ENCODE measurements at regions not wholly inside any gene's neighbourhood (a gene's known extent, or its start where the extent isn't known, plus 50 kb on each side); places are given as distances from the start of the nearest gene placed in this dataset.
"Not testable (repeated sequence)": the region's sequence is repeated elsewhere in the genome, so short reads cannot be mapped to it uniquely, and the experiment has no call there.

DNA sequence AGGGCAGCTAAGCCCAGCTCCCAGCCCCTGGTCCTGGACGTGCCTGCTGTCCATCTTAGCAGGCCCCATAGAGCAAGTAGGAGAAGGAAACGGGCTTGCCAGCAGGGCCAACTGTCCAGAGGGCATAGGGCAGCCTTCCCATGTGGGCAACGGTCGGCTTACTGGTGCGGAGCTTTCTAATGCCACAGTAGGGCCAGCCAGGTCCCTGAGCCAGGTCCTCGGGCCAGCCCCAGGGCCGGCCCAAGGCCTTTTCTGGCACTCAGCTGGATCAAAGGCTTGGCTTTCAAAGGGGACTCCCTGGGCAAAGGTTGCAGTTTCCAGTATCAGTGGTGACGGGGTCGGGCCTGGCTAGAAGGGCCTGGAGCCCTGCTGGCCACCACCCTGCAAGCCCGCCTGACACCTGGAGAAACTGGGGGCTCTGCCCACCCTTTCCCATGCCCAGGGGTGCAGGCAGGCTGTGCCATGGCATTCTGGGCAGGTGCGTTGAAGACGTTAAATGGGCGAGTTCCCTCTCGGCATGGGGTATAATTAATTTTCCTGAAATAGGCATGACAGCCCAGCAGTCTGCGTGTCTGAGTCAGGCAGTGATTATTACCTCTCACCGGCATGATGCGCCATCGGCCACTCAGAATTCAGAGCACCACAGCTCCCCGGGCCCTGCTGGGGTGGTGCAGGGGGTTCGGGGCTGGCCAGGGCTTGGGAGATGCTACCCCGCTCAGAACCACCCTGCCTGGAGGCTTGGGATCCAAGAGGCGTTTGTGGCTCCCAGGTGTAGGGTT, 4387.3 kb upstream of the TPTE start:
- not testable (repeated sequence) for DNase-seq (ENCODE audit: low spot score)

- DNase-seq (ENCODE audit: low spot score): not testable (repeated sequence)
These were observed 4384.7 kb upstream of the TPTE start for GRCh38 chr21:6136732-6137131.

- not testable (repeated sequence) for DNase-seq (ENCODE audit: low spot score)
These were observed 4382.9 kb upstream of the TPTE start for GRCh38 chr21:6138244-6139136.

- not testable (repeated sequence) for DNase-seq (ENCODE audit: low spot score)
These were observed 4382.1 kb upstream of the TPTE start for GRCh38 chr21:6139331-6139730.

DNA sequence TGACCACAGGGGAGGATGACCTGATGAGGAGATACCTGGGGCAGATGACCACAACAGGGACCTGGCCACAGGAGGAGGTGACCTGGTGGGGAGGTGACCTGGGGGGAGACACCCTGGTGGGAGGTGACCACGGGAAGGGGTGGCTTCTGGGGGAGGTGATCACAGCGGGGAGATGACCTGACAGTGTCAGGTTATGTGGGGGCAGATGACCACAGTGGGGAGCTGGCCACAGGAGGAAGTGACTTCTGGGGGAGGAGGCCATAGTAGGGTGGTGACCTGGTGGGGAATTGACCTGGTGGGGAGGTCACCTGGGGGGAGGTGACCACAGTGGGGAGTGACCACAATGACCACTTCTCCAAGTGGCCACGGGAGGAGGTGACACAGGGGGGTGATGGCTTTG, 4381.5 kb upstream of the TPTE start:
- DNase-seq (ENCODE audit: low spot score): not testable (repeated sequence)

- DNase-seq (ENCODE audit: low spot score): not testable (repeated sequence)
These were observed 4380.8 kb upstream of the TPTE start for GRCh38 chr21:6140467-6141137.

DNA sequence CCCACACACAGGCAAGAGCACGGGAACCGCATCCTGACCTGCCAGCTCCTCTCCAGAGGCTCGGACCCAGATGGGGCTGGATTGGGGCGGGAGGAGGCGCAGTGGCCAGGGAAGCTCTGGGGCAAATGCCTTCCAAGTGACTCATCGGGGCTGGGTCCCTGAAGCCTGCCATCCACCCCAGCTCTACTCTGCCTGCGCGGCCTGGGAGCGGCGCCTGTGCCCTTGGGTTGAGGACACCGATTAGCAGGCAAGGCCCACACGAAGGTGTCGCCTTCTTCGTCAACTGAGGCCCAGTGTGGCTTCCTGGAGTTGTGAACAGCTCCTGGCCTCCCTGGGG, 4380.3 kb upstream of the TPTE start:
- not testable (repeated sequence) for DNase-seq (ENCODE audit: low spot score)

DNA sequence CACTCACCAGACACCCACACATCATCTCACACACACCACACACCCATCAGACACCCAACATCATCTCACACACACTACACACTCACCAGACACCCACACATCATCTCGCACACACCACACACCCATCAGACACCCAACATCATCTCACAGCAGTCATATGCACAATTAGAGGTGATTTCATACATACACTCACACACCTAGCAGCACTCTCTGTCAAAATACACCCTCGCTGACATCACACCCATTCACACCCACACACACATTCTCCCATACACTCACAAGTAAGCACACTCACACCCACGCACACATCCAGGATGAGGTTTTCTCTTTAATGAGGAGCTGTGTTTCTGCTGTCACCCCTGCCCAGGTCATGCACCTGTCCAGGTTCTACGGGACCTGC, 4368.2 kb upstream of the TPTE start:
- DNase-seq (ENCODE audit: low spot score): not testable (repeated sequence)

DNA sequence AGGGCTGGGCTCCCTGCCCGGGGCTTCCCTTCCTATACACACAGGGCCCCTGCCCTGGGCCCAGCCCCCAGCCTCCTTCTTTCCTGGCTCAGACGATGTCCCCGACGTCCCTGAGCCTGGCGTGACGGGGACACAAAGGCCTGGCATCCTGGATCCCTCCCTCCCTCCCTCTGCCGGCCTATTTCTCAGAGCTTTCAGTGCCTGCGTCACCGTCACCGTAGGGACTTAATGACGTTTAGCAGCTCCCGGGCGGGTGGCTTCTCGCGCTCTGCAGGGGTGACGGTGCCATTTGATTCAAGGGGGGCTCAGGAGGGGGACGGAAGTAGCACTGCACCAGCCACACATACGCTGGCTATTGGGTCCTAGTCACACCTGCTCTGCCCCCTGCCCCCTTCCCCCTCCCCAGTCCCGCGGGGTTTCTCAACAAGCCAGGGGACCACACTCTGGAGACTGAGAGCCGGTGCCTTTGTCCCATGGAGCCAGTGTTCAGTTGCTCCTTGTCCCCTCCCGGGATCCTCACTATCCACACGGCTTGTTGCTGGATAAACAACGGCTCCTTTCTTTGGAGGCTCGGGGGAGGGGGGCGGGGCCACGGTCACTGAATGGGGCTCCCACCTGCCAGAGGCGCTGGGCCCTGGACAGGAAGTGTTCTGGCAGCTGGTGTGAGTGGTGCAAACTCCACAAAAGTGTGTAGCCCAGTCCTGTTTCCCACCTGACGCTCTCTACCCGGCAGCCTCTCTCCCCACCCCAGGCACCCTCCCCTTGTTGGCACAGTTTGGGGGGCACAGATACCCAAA, 4366.7 kb upstream of the TPTE start:
- DNase-seq (ENCODE audit: low spot score): not testable (repeated sequence)

DNA sequence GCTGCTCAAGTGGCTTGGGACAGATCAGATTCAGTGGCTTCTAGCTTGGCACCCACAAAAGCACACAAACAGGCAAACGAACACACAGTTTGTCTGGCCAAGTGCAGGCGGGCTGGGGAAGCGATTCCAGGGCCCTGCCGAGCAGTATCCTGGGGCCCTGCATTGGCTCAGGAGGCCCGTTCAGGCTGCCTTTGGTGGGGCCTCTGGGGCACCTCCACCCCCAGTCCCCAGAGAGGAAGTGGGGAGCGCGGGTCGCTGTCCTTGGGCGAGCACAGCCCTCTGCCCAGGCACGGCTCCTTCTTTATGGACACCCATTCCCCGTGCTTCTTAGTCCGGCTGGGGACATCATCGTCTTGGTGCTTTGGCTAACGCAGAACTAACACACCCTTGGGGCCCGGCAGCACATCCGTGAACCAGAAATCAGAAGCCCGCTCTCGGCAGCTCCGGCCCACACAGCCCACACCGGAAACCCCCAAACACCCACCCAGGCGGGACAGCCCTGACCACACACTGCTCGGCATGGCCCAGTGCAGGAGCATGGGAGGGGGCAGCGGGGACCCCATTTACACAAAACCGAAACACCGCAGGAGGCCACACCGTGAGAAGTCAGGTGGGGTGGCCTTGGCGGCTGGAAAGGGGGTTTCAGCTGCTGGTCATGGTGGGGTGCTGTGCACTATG, 4364.5 kb upstream of the TPTE start:
- not testable (repeated sequence) for DNase-seq (ENCODE audit: low spot score)

DNA sequence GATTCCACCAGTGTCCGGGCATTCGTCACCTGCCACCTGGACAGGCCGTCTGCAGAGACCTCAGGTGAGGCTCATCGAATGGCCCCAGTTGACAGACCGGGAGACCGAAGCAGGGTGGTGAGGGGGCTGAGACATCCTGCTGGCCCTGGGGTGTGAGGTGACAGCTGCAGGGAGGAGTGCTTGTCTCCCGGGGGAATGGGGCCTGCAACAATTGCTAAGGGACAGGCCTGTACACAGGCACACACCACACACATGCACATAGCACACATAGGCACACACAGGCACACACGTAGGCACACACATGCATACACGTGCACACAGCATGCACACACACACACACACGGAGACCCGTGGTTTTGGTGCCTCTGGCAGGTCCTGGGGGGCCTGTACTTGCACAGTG, 4363.9 kb upstream of the TPTE start:
- DNase-seq (ENCODE audit: low spot score): not testable (repeated sequence)

- DNase-seq (ENCODE audit: low spot score): not testable (repeated sequence)
These were observed 4363.2 kb upstream of the TPTE start for GRCh38 chr21:6158171-6158570.

Data from left forelimb (tissue), 1 donor.